GM20000 (cell line): ENCODE measurements at regions not wholly inside any gene's neighbourhood (a gene's known extent, or its start where the extent isn't known, plus 50 kb on each side); places are given as distances from the start of the nearest gene placed in this dataset.

Experiments used
- DNase-seq: peaks from one replicate; pipeline ENCODE4 v3.0.0; 2012; ENCODE audit warnings: low spot score
- CTCF ChIP-seq: IDR thresholded peaks from 2 replicates; pipeline ENCODE4 v1.5.1; 2012; ENCODE audit warnings: mild to moderate bottlenecking, control low read depth; ENCODE audit errors: extremely low read depth, missing control alignments

GRCh38 chr13:72383646-72384045 lies 343.8 kb downstream of the MZT1 start:
- TF ChIP-seq CTCF: no peak
- DNase-seq: no peak

GRCh38 chr13:72379581-72379980 lies 347.8 kb downstream of the MZT1 start:
- DNase-seq: no peak
- no peak for TF ChIP-seq CTCF

- TF ChIP-seq CTCF: no peak
- DNase-seq: no peak
Observed at GRCh38 chr13:72368031-72368430, 359.4 kb downstream of the MZT1 start.

- no peak for TF ChIP-seq CTCF
- no peak for DNase-seq
Observed at GRCh38 chr13:72346716-72347115, 380.7 kb downstream of the MZT1 start.

- no peak for DNase-seq
- TF ChIP-seq CTCF: no peak
Observed at GRCh38 chr13:72342364-72342763, 385.1 kb downstream of the MZT1 start.

- DNase-seq: no peak
- no peak for TF ChIP-seq CTCF
Observed at GRCh38 chr13:72341904-72342303, 385.5 kb downstream of the MZT1 start.

GRCh38 chr13:72317346-72318109 lies 409.9 kb downstream of the MZT1 start:
- no peak for TF ChIP-seq CTCF
- no peak for DNase-seq
